ENCODE measurements at regions not wholly inside any gene's neighbourhood (a gene's known extent, or its start where the extent isn't known, plus 50 kb on each side); places are given as distances from the start of the nearest gene placed in this dataset.

DNA sequence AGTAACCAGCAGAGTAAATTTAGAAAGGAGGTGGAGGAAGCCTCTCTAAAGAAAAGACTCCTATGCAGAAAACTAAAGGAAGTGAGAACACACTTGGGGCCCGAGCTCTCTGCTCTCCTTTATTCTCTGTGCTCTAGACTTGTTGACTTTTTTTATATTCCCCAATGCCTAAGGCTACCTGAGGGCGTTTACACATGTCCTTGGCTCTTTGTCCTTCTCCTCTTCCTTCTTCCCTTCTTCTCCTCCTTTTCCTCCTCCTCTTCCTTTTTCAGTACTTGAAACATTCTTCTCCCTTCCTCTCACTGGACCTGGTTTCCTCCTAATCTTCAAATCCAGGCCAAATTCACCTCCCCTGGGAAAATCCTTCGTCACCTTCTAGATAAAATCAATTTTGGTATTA, 256.4 kb upstream of the TRPC7 start:
- DNase-seq = no peak
- WGBS = 66% methylated on average over 2 of the region's 3 CpGs
- no peak overlapping the region for H3K4me3 ChIP-seq (ENCODE audit: insufficient read depth in 1 of 2, low read depth in 1 of 2, low read length in 2 of 2)
- H2AK5ac ChIP-seq (ENCODE audit: low read length, severe bottlenecking) = no peak overlapping the region
- no peaks in the 10 kb centered on the region for H3K9me3 ChIP-seq (ENCODE audit: control insufficient read depth, low read length)
- H2BK12ac ChIP-seq (ENCODE audit: low read length in 2 of 2) = no peak overlapping the region
- no peak overlapping the region for H2BK120ac ChIP-seq (ENCODE audit: low read depth, low read length)
- H4K8ac ChIP-seq (ENCODE audit: low read length) = no peak overlapping the region
- H3K27ac ChIP-seq (ENCODE audit: low read length, poor library complexity, severe bottlenecking) = no peak overlapping the region
- no peaks in the 10 kb centered on the region for H3K27me3 ChIP-seq (ENCODE audit: control insufficient read depth in 1 of 2, insufficient read depth in 1 of 2, low read length in 2 of 2)
- no peak overlapping the region for H3K18ac ChIP-seq (ENCODE audit: low read depth in 1 of 2, low read length in 2 of 2)
- no peak overlapping the region for H3K4me2 ChIP-seq (ENCODE audit: low read length, poor library complexity, severe bottlenecking)
- H2BK15ac ChIP-seq (ENCODE audit: low read depth, poor library complexity, severe bottlenecking) = no peak overlapping the region
- H3K23ac ChIP-seq (ENCODE audit: low read length in 2 of 2) = no peak overlapping the region
- H3K9ac ChIP-seq (ENCODE audit: low read length) = no peak overlapping the region
- H2AFZ ChIP-seq (ENCODE audit: low read depth, low read length) = no peak overlapping the region
- H3K14ac ChIP-seq (ENCODE audit: low read length in 2 of 2) = no peak overlapping the region
- no peaks in the 10 kb centered on the region for H3K79me1 ChIP-seq (replicated peaks; ENCODE audit: low read length, poor library complexity, severe bottlenecking)
- H4K91ac ChIP-seq (ENCODE audit: low read length) = no peak overlapping the region
- H3K36me3 ChIP-seq (ENCODE audit: control insufficient read depth in 1 of 2, insufficient read depth in 2 of 2, low read depth in 1 of 2, low read length in 2 of 2) = no peaks in the 10 kb centered on the region
- H3K4me1 ChIP-seq (ENCODE audit: control insufficient read depth, insufficient read depth, low read depth, low read length) = no peaks in the 10 kb centered on the region
- H2BK5ac ChIP-seq (ENCODE audit: low read depth, low read length, poor library complexity, severe bottlenecking) = no peak overlapping the region
- no peak overlapping the region for H3K4ac ChIP-seq (ENCODE audit: low read depth in 1 of 2, low read length in 2 of 2)

DNA sequence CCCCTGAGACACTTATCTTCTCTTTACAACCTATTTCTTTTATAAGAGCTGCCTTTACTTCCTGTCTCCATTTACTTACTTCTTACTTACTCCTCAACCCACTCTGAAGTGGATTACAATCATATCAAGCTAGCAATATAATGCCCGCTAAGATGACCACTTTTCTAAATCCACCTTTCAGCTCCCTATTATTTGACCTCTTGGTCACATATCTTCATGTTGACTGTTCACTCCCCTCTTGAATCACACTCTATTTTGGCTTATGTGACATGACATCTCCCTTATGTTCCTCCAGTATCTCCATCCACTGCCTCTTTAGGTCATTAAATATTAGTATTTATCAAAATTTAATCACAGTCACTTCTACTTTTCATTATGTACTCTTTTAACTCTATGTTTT, 255.3 kb upstream of the TRPC7 start:
- Histone ChIP-seq H3K9me3 (ENCODE audit: control insufficient read depth, low read length) (no peaks in the 10 kb centered on the region), H2BK15ac (ENCODE audit: low read depth, poor library complexity, severe bottlenecking) (no peak overlapping the region), H4K8ac (ENCODE audit: low read length) (no peak overlapping the region), H3K36me3 (ENCODE audit: control insufficient read depth in 1 of 2, insufficient read depth in 2 of 2, low read depth in 1 of 2, low read length in 2 of 2) (no peaks in the 10 kb centered on the region), H4K91ac (ENCODE audit: low read length) (no peak overlapping the region), H2BK12ac (ENCODE audit: low read length in 2 of 2) (no peak overlapping the region), H3K27me3 (ENCODE audit: control insufficient read depth in 1 of 2, insufficient read depth in 1 of 2, low read length in 2 of 2) (no peaks in the 10 kb centered on the region), H3K27ac (ENCODE audit: low read length, poor library complexity, severe bottlenecking) (no peak overlapping the region), H2AFZ (ENCODE audit: low read depth, low read length) (no peak overlapping the region), H3K4me2 (ENCODE audit: low read length, poor library complexity, severe bottlenecking) (no peak overlapping the region), H3K23ac (ENCODE audit: low read length in 2 of 2) (no peak overlapping the region), H2AK5ac (ENCODE audit: low read length, severe bottlenecking) (no peak overlapping the region), H2BK5ac (ENCODE audit: low read depth, low read length, poor library complexity, severe bottlenecking) (no peak overlapping the region), H3K4me3 (ENCODE audit: insufficient read depth in 1 of 2, low read depth in 1 of 2, low read length in 2 of 2) (no peak overlapping the region), H2BK120ac (ENCODE audit: low read depth, low read length) (no peak overlapping the region), H3K4ac (ENCODE audit: low read depth in 1 of 2, low read length in 2 of 2) (no peak overlapping the region), H3K18ac (ENCODE audit: low read depth in 1 of 2, low read length in 2 of 2) (no peak overlapping the region), H3K14ac (ENCODE audit: low read length in 2 of 2) (no peak overlapping the region), H3K4me1 (ENCODE audit: control insufficient read depth, insufficient read depth, low read depth, low read length) (no peaks in the 10 kb centered on the region), H3K79me1 (replicated peaks; ENCODE audit: low read length, poor library complexity, severe bottlenecking) (no peaks in the 10 kb centered on the region), H3K9ac (ENCODE audit: low read length) (no peak overlapping the region)
- 52% methylated on average over 1 of the region's 1 CpG for WGBS
- no peak for DNase-seq

DNA sequence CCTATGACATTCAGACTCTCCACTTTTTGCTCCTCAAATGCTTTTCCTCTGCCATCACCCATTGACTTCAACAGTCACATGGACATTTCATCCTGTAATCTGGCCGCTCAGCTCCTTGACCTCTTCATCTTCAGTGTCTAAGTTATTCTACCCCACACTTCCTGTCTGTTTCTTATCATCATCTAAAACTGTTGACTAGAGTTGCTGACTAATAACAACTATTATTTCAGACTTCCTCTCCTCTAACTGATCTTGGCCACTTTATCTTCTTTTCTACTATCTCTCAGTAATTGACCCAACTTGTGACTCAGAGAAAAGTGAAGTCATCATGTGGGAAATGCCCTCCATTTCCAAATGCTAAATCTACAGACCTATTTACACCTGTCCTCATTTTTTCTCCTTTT, 254.7 kb upstream of the TRPC7 start:
- Histone ChIP-seq H2BK5ac (ENCODE audit: low read depth, low read length, poor library complexity, severe bottlenecking) (no peak overlapping the region), H3K4me3 (ENCODE audit: insufficient read depth in 1 of 2, low read depth in 1 of 2, low read length in 2 of 2) (no peak overlapping the region), H4K91ac (ENCODE audit: low read length) (no peak overlapping the region), H3K4me1 (ENCODE audit: control insufficient read depth, insufficient read depth, low read depth, low read length) (no peaks in the 10 kb centered on the region), H3K27me3 (ENCODE audit: control insufficient read depth in 1 of 2, insufficient read depth in 1 of 2, low read length in 2 of 2) (no peaks in the 10 kb centered on the region), H3K18ac (ENCODE audit: low read depth in 1 of 2, low read length in 2 of 2) (no peak overlapping the region), H2BK12ac (ENCODE audit: low read length in 2 of 2) (no peak overlapping the region), H2AFZ (ENCODE audit: low read depth, low read length) (no peak overlapping the region), H3K4ac (ENCODE audit: low read depth in 1 of 2, low read length in 2 of 2) (no peak overlapping the region), H3K27ac (ENCODE audit: low read length, poor library complexity, severe bottlenecking) (no peak overlapping the region), H3K9ac (ENCODE audit: low read length) (no peak overlapping the region), H4K8ac (ENCODE audit: low read length) (no peak overlapping the region), H2AK5ac (ENCODE audit: low read length, severe bottlenecking) (no peak overlapping the region), H3K36me3 (ENCODE audit: control insufficient read depth in 1 of 2, insufficient read depth in 2 of 2, low read depth in 1 of 2, low read length in 2 of 2) (no peaks in the 10 kb centered on the region), H3K9me3 (ENCODE audit: control insufficient read depth, low read length) (no peaks in the 10 kb centered on the region), H3K79me1 (replicated peaks; ENCODE audit: low read length, poor library complexity, severe bottlenecking) (no peaks in the 10 kb centered on the region), H3K14ac (ENCODE audit: low read length in 2 of 2) (no peak overlapping the region), H2BK15ac (ENCODE audit: low read depth, poor library complexity, severe bottlenecking) (no peak overlapping the region), H2BK120ac (ENCODE audit: low read depth, low read length) (no peak overlapping the region), H3K23ac (ENCODE audit: low read length in 2 of 2) (no peak overlapping the region), H3K4me2 (ENCODE audit: low read length, poor library complexity, severe bottlenecking) (no peak overlapping the region)
- peak; percentile 89 for DNase-seq
- 15% methylated on average over 1 of the region's 1 CpG for WGBS

DNA sequence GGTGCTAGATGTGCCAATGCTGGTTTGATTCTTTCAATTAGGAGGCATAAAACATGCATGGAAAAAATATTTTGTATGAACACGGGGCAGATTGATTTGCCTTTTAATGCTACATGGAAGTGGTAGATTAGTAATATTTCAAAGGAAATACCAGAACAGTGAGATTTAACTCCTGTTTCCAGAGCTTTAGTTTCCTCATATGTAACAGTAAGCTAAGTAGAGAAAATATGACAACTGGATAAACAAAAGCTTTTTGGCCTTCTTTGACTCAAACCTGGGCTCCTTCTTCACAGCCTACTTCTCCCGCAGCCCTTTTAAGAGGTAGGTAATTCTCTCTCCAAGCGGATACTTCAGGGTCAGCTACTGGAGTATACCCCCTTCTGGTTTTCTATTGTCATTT, 254.2 kb upstream of the TRPC7 start:
- 44% methylated on average over 3 of the region's 3 CpGs for WGBS

More for the DNA sequence above, 254.2 kb upstream of the TRPC7 start:
- H2BK12ac ChIP-seq (ENCODE audit: low read length in 2 of 2) = no peak overlapping the region
- no peak overlapping the region for H4K91ac ChIP-seq (ENCODE audit: low read length)
- no peak overlapping the region for H3K4ac ChIP-seq (ENCODE audit: low read depth in 1 of 2, low read length in 2 of 2)
- H2BK5ac ChIP-seq (ENCODE audit: low read depth, low read length, poor library complexity, severe bottlenecking) = no peak overlapping the region
- no peak overlapping the region for H3K27ac ChIP-seq (ENCODE audit: low read length, poor library complexity, severe bottlenecking)
- no peak overlapping the region for H3K18ac ChIP-seq (ENCODE audit: low read depth in 1 of 2, low read length in 2 of 2)
- H3K4me2 ChIP-seq (ENCODE audit: low read length, poor library complexity, severe bottlenecking) = no peak overlapping the region
- no peaks in the 10 kb centered on the region for H3K36me3 ChIP-seq (ENCODE audit: control insufficient read depth in 1 of 2, insufficient read depth in 2 of 2, low read depth in 1 of 2, low read length in 2 of 2)
- H3K79me1 ChIP-seq (replicated peaks; ENCODE audit: low read length, poor library complexity, severe bottlenecking) = no peaks in the 10 kb centered on the region
- no peak overlapping the region for H3K9ac ChIP-seq (ENCODE audit: low read length)
- DNase-seq = no peak
- no peaks in the 10 kb centered on the region for H3K9me3 ChIP-seq (ENCODE audit: control insufficient read depth, low read length)
- no peak overlapping the region for H2BK120ac ChIP-seq (ENCODE audit: low read depth, low read length)
- H3K27me3 ChIP-seq (ENCODE audit: control insufficient read depth in 1 of 2, insufficient read depth in 1 of 2, low read length in 2 of 2) = no peaks in the 10 kb centered on the region
- no peak overlapping the region for H3K23ac ChIP-seq (ENCODE audit: low read length in 2 of 2)
- H2AK5ac ChIP-seq (ENCODE audit: low read length, severe bottlenecking) = no peak overlapping the region
- H3K4me3 ChIP-seq (ENCODE audit: insufficient read depth in 1 of 2, low read depth in 1 of 2, low read length in 2 of 2) = no peak overlapping the region
- H2AFZ ChIP-seq (ENCODE audit: low read depth, low read length) = no peak overlapping the region
- no peak overlapping the region for H2BK15ac ChIP-seq (ENCODE audit: low read depth, poor library complexity, severe bottlenecking)
- no peak overlapping the region for H3K14ac ChIP-seq (ENCODE audit: low read length in 2 of 2)
- no peak overlapping the region for H4K8ac ChIP-seq (ENCODE audit: low read length)
- H3K4me1 ChIP-seq (ENCODE audit: control insufficient read depth, insufficient read depth, low read depth, low read length) = no peaks in the 10 kb centered on the region
